HEK293 (cell line): ENCODE measurements at regions not wholly inside any gene's neighbourhood (a gene's known extent, or its start where the extent isn't known, plus 50 kb on each side); places are given as distances from the start of the nearest gene placed in this dataset.

Source experiments
- CTCF ChIA-PET: fragments of 350-600 bp; formaldehyde crosslinking; extraction: SDS; loops from one replicate; lab custom pipeline; 2021; ENCODE audit warnings: antibody characterized with exemption; lab: Yijun Ruan, JAX
- POLR2A ChIA-PET: fragments of 300-600 bp; formaldehyde crosslinking; extraction: SDS; loops from one replicate; lab custom pipeline; 2020; ENCODE audit warnings: antibody characterized with exemption, inconsistent platforms; lab: Yijun Ruan, JAX
- H3K27ac ChIP-seq: fragments of 200-500 bp; sonication (Bioruptor generic); 2 replicates; pipeline ENCODE4 v1.5.1; 2014; ENCODE audit warnings: low read depth, low read length, control low read depth, inconsistent platforms; ENCODE audit errors: extremely low read depth
- H3K36me3 ChIP-seq, 2 experiments: fragments of 200-500 bp in 1 of 2; sonication (Bioruptor generic) in 1 of 2; 1 replicate in 1 of 2; 2 replicates in 1 of 2; pipeline ENCODE4 v1.5.1; 2014 to 2017; ENCODE audit warnings: inconsistent platforms in 2 of 2, low read length in 2 of 2; ENCODE audit not compliant: control insufficient read depth in 2 of 2, insufficient read depth in 1 of 2
- H3K4me1 ChIP-seq: fragments of 200-500 bp; sonication (Bioruptor generic); 2 replicates; pipeline ENCODE4 v1.5.1; 2014; ENCODE audit warnings: mild to moderate bottlenecking, low read length, inconsistent platforms; ENCODE audit not compliant: control insufficient read depth, insufficient read depth
- H3K4me3 ChIP-seq: 2 replicates; pipeline ENCODE4 v1.5.1; 2011; ENCODE audit warnings: low read depth, mild to moderate bottlenecking, control low read depth, low read length, moderate library complexity
- H3K9me3 ChIP-seq: fragments of 200-500 bp; sonication (Bioruptor generic); 2 replicates; pipeline ENCODE4 v1.5.1; 2014; ENCODE audit warnings: low read depth, low read length, inconsistent platforms; ENCODE audit not compliant: control insufficient read depth, insufficient read depth
- HOXC10 ChIP-seq: sonication (generic); formaldehyde crosslinking; IDR thresholded peaks from 2 replicates; pipeline ENCODE4 v1.8.1; 2023; ENCODE audit warnings: mild to moderate bottlenecking, missing genetic modification reagents
- KLF9 ChIP-seq: fragments of 450-650 bp; formaldehyde crosslinking; IDR thresholded peaks from 2 replicates; pipeline ENCODE4 v1.5.1; 2016; ENCODE audit warnings: missing biosample characterization, missing genetic modification characterization, low read depth
- ZBTB20 ChIP-seq: fragments of 450-650 bp; formaldehyde crosslinking; IDR thresholded peaks from 2 replicates; pipeline ENCODE4 v1.5.1; 2016; ENCODE audit warnings: missing biosample characterization, missing genetic modification characterization
- ZFHX2 ChIP-seq: fragments of 450-650 bp; formaldehyde crosslinking; conservative IDR thresholded peaks from 2 replicates; pipeline ENCODE4 v1.5.1; 2016; ENCODE audit warnings: missing biosample characterization, missing genetic modification characterization
- ZIC2 ChIP-seq: fragments of 450-650 bp; formaldehyde crosslinking; IDR thresholded peaks from 2 replicates; pipeline ENCODE4 v1.5.1; 2016; ENCODE audit warnings: missing biosample characterization, missing genetic modification characterization
- ZNF112 ChIP-seq: fragments of 450-650 bp; formaldehyde crosslinking; IDR thresholded peaks from 2 replicates; pipeline ENCODE4 v1.5.0; 2017; ENCODE audit warnings: missing biosample characterization, missing genetic modification characterization
- ZNF266 ChIP-seq: fragments of 450-650 bp; formaldehyde crosslinking; IDR thresholded peaks from 2 replicates; pipeline ENCODE4 v1.5.1; 2016; ENCODE audit warnings: missing biosample characterization, missing genetic modification characterization, low read depth
- ZNF292 ChIP-seq: fragments of 450-650 bp; formaldehyde crosslinking; IDR thresholded peaks from 2 replicates; pipeline ENCODE4 v1.5.1; 2016; ENCODE audit warnings: low read depth, missing biosample characterization, missing genetic modification characterization, borderline replicate concordance
- ZNF362 ChIP-seq: fragments of 450-650 bp; formaldehyde crosslinking; IDR thresholded peaks from 2 replicates; pipeline ENCODE4 v1.5.1; 2016; ENCODE audit warnings: missing biosample characterization, missing genetic modification characterization
- ZNF398 ChIP-seq: fragments of 450-650 bp; formaldehyde crosslinking; IDR thresholded peaks from 2 replicates; pipeline ENCODE4 v1.5.1; 2017; ENCODE audit warnings: missing biosample characterization, missing genetic modification characterization
- ZNF548 ChIP-seq: fragments of 450-650 bp; formaldehyde crosslinking; IDR thresholded peaks from 2 replicates; pipeline ENCODE4 v1.5.1; 2016; ENCODE audit warnings: missing biosample characterization, missing genetic modification characterization
- ZNF571 ChIP-seq: fragments of 450-650 bp; formaldehyde crosslinking; IDR thresholded peaks from 2 replicates; pipeline ENCODE4 v1.5.0; 2017; ENCODE audit warnings: missing biosample characterization, missing genetic modification characterization
- ZNF692 ChIP-seq: fragments of 450-650 bp; formaldehyde crosslinking; IDR thresholded peaks from 2 replicates; pipeline ENCODE4 v1.5.1; 2016; ENCODE audit warnings: missing biosample characterization, missing genetic modification characterization
- TF ChIP-seq, protein P1 (sequence below): fragments of 450-650 bp; formaldehyde crosslinking; IDR thresholded peaks from 2 replicates; pipeline ENCODE4 v1.5.1; 2016; ENCODE audit warnings: missing biosample characterization, missing genetic modification characterization
- TF ChIP-seq, protein P2 (sequence below): fragments of 450-650 bp; formaldehyde crosslinking; IDR thresholded peaks from 2 replicates; pipeline ENCODE4 v1.5.1; 2016; ENCODE audit warnings: missing biosample characterization, missing genetic modification characterization, borderline replicate concordance
- TF ChIP-seq, protein P3 (sequence below): fragments of 450-650 bp; formaldehyde crosslinking; IDR thresholded peaks from 2 replicates; pipeline ENCODE4 v1.5.1; 2016; ENCODE audit warnings: missing biosample characterization, missing genetic modification characterization
- TF ChIP-seq, protein P4 (sequence below): fragments of 450-650 bp; formaldehyde crosslinking; IDR thresholded peaks from 2 replicates; pipeline ENCODE4 v1.5.1; 2016; ENCODE audit warnings: missing biosample characterization, missing genetic modification characterization
- TF ChIP-seq, protein P5 (sequence below): fragments of 450-650 bp; formaldehyde crosslinking; IDR thresholded peaks from 2 replicates; pipeline ENCODE4 v1.5.1; 2016; ENCODE audit warnings: missing biosample characterization, missing genetic modification characterization

DNA sequence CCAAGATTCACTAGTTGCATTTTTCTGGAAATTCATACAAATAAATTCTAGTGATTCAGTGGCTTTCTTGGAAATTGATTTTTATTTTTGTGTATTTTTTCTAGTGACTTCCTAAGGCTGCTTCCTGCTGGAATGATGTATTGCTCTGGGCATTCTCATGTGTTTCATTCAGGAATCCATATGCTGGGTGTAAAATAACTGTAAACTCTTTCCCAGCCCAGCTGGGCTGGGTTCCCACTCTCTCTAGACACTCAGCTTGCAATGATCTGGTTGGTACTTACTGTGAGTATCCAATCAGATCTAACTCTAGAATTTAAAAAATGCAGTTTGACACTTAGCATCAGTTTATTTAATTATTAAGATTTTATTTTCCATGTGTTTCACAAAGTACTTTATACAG is 882.2 kb downstream of the STIM2 start (continued):
- TF ChIP-seq, protein P1, sequence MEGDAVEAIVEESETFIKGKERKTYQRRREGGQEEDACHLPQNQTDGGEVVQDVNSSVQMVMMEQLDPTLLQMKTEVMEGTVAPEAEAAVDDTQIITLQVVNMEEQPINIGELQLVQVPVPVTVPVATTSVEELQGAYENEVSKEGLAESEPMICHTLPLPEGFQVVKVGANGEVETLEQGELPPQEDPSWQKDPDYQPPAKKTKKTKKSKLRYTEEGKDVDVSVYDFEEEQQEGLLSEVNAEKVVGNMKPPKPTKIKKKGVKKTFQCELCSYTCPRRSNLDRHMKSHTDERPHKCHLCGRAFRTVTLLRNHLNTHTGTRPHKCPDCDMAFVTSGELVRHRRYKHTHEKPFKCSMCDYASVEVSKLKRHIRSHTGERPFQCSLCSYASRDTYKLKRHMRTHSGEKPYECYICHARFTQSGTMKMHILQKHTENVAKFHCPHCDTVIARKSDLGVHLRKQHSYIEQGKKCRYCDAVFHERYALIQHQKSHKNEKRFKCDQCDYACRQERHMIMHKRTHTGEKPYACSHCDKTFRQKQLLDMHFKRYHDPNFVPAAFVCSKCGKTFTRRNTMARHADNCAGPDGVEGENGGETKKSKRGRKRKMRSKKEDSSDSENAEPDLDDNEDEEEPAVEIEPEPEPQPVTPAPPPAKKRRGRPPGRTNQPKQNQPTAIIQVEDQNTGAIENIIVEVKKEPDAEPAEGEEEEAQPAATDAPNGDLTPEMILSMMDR (tag by site-specific recombination): no peak
- TF ChIP-seq ZNF362 (tag by site-specific recombination) (no peak), ZNF292 (tag by site-specific recombination) (no peak)

GRCh38 chr4:27759611-27760575 is 899.3 kb downstream of the STIM2 start:
- no peak overlapping the region for H3K4me3 ChIP-seq
- H3K36me3 ChIP-seq: no peaks in the 10 kb centered on the region
- H3K4me1 ChIP-seq: no peaks in the 10 kb centered on the region
- CTCF ChIA-PET: no interaction called here
- TF ChIP-seq, protein P2, sequence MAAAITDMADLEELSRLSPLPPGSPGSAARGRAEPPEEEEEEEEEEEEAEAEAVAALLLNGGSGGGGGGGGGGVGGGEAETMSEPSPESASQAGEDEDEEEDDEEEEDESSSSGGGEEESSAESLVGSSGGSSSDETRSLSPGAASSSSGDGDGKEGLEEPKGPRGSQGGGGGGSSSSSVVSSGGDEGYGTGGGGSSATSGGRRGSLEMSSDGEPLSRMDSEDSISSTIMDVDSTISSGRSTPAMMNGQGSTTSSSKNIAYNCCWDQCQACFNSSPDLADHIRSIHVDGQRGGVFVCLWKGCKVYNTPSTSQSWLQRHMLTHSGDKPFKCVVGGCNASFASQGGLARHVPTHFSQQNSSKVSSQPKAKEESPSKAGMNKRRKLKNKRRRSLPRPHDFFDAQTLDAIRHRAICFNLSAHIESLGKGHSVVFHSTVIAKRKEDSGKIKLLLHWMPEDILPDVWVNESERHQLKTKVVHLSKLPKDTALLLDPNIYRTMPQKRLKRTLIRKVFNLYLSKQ: no peak
- TF ChIP-seq KLF9 (tag by site-specific recombination) (no peak), ZIC2 (no peak)
- TF ChIP-seq, protein P3, sequence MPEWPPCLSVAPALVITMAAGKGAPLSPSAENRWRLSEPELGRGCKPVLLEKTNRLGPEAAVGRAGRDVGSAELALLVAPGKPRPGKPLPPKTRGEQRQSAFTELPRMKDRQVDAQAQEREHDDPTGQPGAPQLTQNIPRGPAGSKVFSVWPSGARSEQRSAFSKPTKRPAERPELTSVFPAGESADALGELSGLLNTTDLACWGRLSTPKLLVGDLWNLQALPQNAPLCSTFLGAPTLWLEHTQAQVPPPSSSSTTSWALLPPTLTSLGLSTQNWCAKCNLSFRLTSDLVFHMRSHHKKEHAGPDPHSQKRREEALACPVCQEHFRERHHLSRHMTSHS: no peak
- TF ChIP-seq, protein P4, sequence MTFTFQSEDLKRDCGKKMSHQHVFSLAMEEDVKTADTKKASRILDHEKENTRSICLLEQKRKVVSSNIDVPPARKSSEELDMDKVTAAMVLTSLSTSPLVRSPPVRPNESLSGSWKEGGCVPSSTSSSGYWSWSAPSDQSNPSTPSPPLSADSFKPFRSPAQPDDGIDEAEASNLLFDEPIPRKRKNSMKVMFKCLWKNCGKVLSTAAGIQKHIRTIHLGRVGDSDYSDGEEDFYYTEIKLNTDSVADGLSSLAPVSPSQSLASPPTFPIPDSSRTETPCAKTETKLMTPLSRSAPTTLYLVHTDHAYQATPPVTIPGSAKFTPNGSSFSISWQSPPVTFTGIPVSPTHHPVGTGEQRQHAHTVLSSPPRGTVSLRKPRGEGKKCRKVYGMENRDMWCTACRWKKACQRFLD (tag by site-specific recombination): no peak
- TF ChIP-seq, all 188 proteins: peak for 0
- POLR2A ChIA-PET: no interaction called here
- no peaks in the 10 kb centered on the region for H3K9me3 ChIP-seq
- no peak overlapping the region for H3K27ac ChIP-seq

GRCh38 chr4:27763830-27764525 is 903.3 kb downstream of the STIM2 start:
- H3K27ac ChIP-seq: no peak overlapping the region
- CTCF ChIA-PET: no interaction called here
- H3K9me3 ChIP-seq: no peaks in the 10 kb centered on the region
- H3K36me3 ChIP-seq: no peaks in the 10 kb centered on the region
- no peaks in the 10 kb centered on the region for H3K4me1 ChIP-seq
- POLR2A ChIA-PET: no interaction called here
- H3K4me3 ChIP-seq: no peak overlapping the region
- TF ChIP-seq HOXC10: no peak
- no peak for TF ChIP-seq ZNF266 (tag by site-specific recombination)
- no peak for TF ChIP-seq ZNF112 (tag by site-specific recombination)
- no peak for TF ChIP-seq ZBTB20 (tag by site-specific recombination)
- TF ChIP-seq ZFHX2 (tag by site-specific recombination): no peak
- TF ChIP-seq ZNF398: no peak
- no peak for TF ChIP-seq ZNF548 (tag by site-specific recombination)
- TF ChIP-seq ZNF571 (tag by site-specific recombination): no peak
- no peak for TF ChIP-seq ZNF692 (tag by site-specific recombination)
- TF ChIP-seq, protein P5, sequence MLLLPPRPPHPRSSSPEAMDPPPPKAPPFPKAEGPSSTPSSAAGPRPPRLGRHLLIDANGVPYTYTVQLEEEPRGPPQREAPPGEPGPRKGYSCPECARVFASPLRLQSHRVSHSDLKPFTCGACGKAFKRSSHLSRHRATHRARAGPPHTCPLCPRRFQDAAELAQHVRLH (tag by site-specific recombination): no peak
